Osteocyte (in vitro differentiated cells): ENCODE measurements at regions not wholly inside any gene's neighbourhood (a gene's known extent, or its start where the extent isn't known, plus 50 kb on each side); places are given as distances from the start of the nearest gene placed in this dataset.

ENCODE experiments used
- DNase-seq: peaks from one replicate; pipeline ENCODE4 v3.0.0; 2021; ENCODE audit warnings: mixed read lengths; ENCODE audit not compliant: unreplicated experiment; ENCODE audit errors: extremely low spot score
- H3K27ac Mint-ChIP-seq: one replicate; pipeline ENCODE4 v1.8.0; 2021; ENCODE audit warnings: mild to moderate bottlenecking, mixed read lengths; ENCODE audit not compliant: unreplicated experiment
- H3K27me3 Mint-ChIP-seq: one replicate; pipeline ENCODE4 v1.8.0; 2021; ENCODE audit warnings: mixed read lengths; ENCODE audit not compliant: unreplicated experiment
- H3K36me3 Mint-ChIP-seq: one replicate; pipeline ENCODE4 v1.8.0; 2021; ENCODE audit warnings: mixed read lengths; ENCODE audit not compliant: unreplicated experiment
- H3K4me1 Mint-ChIP-seq: one replicate; pipeline ENCODE4 v1.8.0; 2021; ENCODE audit warnings: mixed read lengths; ENCODE audit not compliant: unreplicated experiment
- H3K4me3 Mint-ChIP-seq: one replicate; pipeline ENCODE4 v1.8.0; 2021; ENCODE audit warnings: mild to moderate bottlenecking, moderate library complexity, mixed read lengths; ENCODE audit not compliant: unreplicated experiment
- H3K9me3 Mint-ChIP-seq: one replicate; pipeline ENCODE4 v1.8.0; 2021; ENCODE audit warnings: mixed read lengths; ENCODE audit not compliant: unreplicated experiment
- CTCF ChIP-seq: fragments of 200-600 bp; sonication (generic); IDR thresholded peaks from 2 replicates; pipeline ENCODE4 v1.5.0; 2021; ENCODE audit warnings: antibody characterized with exemption, mild to moderate bottlenecking, moderate library complexity

GRCh38 chr5:125017796-125018195 is 271.4 kb upstream of the ZNF608 start:
- Mint-ChIP-seq H3K4me3 (no peak overlapping the region), H3K9me3 (no peaks in the 10 kb centered on the region)

GRCh38 chr5:125023673-125024072 is 277.2 kb upstream of the ZNF608 start:
- Mint-ChIP-seq H3K27ac (no peak overlapping the region), H3K4me3 (no peak overlapping the region), H3K4me1 (peaks cover 11% of the 10 kb centered on the region), H3K9me3 (no peaks in the 10 kb centered on the region), H3K36me3 (no peaks in the 10 kb centered on the region), H3K27me3 (no peaks in the 10 kb centered on the region)
- no peak for TF ChIP-seq CTCF
- no peak for DNase-seq

More at GRCh38 chr5:125017796-125018195, 271.4 kb upstream of the ZNF608 start:
- Mint-ChIP-seq H3K27ac (no peak overlapping the region), H3K4me1 (peaks cover 12% of the 10 kb centered on the region), H3K27me3 (no peaks in the 10 kb centered on the region), H3K36me3 (no peaks in the 10 kb centered on the region)
- no peak for TF ChIP-seq CTCF
- no peak for DNase-seq

GRCh38 chr5:125026867-125027731 is 280.7 kb upstream of the ZNF608 start:
- H3K27me3 Mint-ChIP-seq: no peaks in the 10 kb centered on the region
- H3K9me3 Mint-ChIP-seq: no peaks in the 10 kb centered on the region
- no peak for DNase-seq
- no peaks in the 10 kb centered on the region for H3K36me3 Mint-ChIP-seq
- peaks cover 3% of the 10 kb centered on the region for H3K4me1 Mint-ChIP-seq
- no peak overlapping the region for H3K4me3 Mint-ChIP-seq
- H3K27ac Mint-ChIP-seq: no peak overlapping the region
- TF ChIP-seq CTCF: no peak

GRCh38 chr5:125032286-125032685 is 285.8 kb upstream of the ZNF608 start:
- Mint-ChIP-seq H3K27me3 (no peaks in the 10 kb centered on the region), H3K4me1 (peaks cover 9% of the 10 kb centered on the region), H3K9me3 (no peaks in the 10 kb centered on the region), H3K36me3 (no peaks in the 10 kb centered on the region), H3K27ac (no peak overlapping the region), H3K4me3 (no peak overlapping the region)
- DNase-seq: no peak
- no peak for TF ChIP-seq CTCF

GRCh38 chr5:125033602-125034001 is 287.2 kb upstream of the ZNF608 start:
- peaks cover 9% of the 10 kb centered on the region for H3K4me1 Mint-ChIP-seq
- H3K9me3 Mint-ChIP-seq: no peaks in the 10 kb centered on the region
- TF ChIP-seq CTCF: no peak
- no peak overlapping the region for H3K4me3 Mint-ChIP-seq
- no peak for DNase-seq
- no peaks in the 10 kb centered on the region for H3K36me3 Mint-ChIP-seq
- no peaks in the 10 kb centered on the region for H3K27me3 Mint-ChIP-seq
- H3K27ac Mint-ChIP-seq: no peak overlapping the region
